B cell (primary cell): ENCODE measurements at regions not wholly inside any gene's neighbourhood (a gene's known extent, or its start where the extent isn't known, plus 50 kb on each side); places are given as distances from the start of the nearest gene placed in this dataset.

Experiments
- EZH2 ChIP-seq: IDR thresholded peaks from 2 replicates; pipeline ENCODE4 v1.6.1; 2012; ENCODE audit warnings: borderline replicate concordance, low read depth, mild to moderate bottlenecking, moderate library complexity, low read length; ENCODE audit not compliant: insufficient read depth, poor library complexity, severe bottlenecking
- TF ChIP-seq, protein P1 (sequence below): fragments of 200-600 bp; IDR thresholded peaks from one replicate; pipeline ENCODE4 v1.8.0; 2022; ENCODE audit warnings: antibody characterized with exemption, mild to moderate bottlenecking

DNA sequence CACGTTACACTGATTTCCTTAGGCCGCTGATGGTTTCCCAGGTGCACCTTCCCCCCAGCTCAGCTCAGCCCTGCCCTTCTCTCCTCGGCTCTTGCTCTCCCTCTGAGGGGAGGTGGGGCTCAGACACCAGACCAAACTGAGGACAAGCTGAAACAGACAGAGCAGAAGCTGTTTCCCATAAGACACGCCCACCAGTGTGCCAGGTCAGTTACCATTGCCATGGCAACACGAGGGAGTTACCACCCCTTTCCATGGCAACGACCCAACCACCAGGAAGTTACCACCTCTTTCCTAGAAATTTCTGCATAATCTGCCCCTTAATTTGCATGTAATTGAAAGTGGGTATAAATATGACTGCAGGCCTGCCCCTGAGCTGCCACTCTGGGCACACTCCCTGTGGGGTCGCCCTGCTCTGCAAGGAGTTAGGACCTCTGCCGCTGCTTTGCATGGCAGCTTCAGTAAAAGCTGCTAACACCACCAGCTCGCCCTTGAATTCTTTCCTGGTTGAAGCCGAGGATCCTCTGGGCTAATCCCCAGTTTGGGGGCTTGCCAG is 120.9 kb upstream of the SMIM21 start:
- TF ChIP-seq, protein P1, sequence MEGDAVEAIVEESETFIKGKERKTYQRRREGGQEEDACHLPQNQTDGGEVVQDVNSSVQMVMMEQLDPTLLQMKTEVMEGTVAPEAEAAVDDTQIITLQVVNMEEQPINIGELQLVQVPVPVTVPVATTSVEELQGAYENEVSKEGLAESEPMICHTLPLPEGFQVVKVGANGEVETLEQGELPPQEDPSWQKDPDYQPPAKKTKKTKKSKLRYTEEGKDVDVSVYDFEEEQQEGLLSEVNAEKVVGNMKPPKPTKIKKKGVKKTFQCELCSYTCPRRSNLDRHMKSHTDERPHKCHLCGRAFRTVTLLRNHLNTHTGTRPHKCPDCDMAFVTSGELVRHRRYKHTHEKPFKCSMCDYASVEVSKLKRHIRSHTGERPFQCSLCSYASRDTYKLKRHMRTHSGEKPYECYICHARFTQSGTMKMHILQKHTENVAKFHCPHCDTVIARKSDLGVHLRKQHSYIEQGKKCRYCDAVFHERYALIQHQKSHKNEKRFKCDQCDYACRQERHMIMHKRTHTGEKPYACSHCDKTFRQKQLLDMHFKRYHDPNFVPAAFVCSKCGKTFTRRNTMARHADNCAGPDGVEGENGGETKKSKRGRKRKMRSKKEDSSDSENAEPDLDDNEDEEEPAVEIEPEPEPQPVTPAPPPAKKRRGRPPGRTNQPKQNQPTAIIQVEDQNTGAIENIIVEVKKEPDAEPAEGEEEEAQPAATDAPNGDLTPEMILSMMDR, result no peak
- TF ChIP-seq EZH2, result no peak
